GM21825 (cell line): ENCODE measurements at regions not wholly inside any gene's neighbourhood (a gene's known extent, or its start where the extent isn't known, plus 50 kb on each side); places are given as distances from the start of the nearest gene placed in this dataset.
"Not testable (repeated sequence)": the region's sequence is repeated elsewhere in the genome, so short reads cannot be mapped to it uniquely, and the experiment has no call there.

ENCODE experiments used
- ATAC-seq: cut with Tn5 transposase; IDR thresholded peaks from one replicate; pipeline ENCODE4 v1.9.1; 2021; ENCODE audit warnings: mild to moderate bottlenecking, moderate library complexity; ENCODE audit not compliant: unreplicated experiment

GRCh38 chr9:124124729-124125650 lies 113.4 kb downstream of the LHX2 start:
- ATAC-seq: no peak

GRCh38 chr9:124125651-124125977 lies 114.0 kb downstream of the LHX2 start:
- no peak for ATAC-seq

GRCh38 chr9:124126648-124127646 lies 115.4 kb downstream of the LHX2 start:
- no peak for ATAC-seq

GRCh38 chr9:124128568-124129166 lies 117.1 kb downstream of the LHX2 start:
- ATAC-seq: no peak

- ATAC-seq: no peak
These were observed 118.9 kb downstream of the LHX2 start for GRCh38 chr9:124130277-124131075.

- not testable (repeated sequence) for ATAC-seq
These were observed 120.0 kb downstream of the LHX2 start for GRCh38 chr9:124131518-124131917.

GRCh38 chr9:124132671-124133147 lies 121.1 kb downstream of the LHX2 start:
- no peak for ATAC-seq

GRCh38 chr9:124133727-124134126 lies 122.2 kb downstream of the LHX2 start:
- ATAC-seq: no peak

GRCh38 chr9:124134526-124134925 lies 123.0 kb downstream of the LHX2 start:
- no peak for ATAC-seq

GRCh38 chr9:124135813-124136365 lies 121.9 kb upstream of the NEK6 start:
- no peak for ATAC-seq

GRCh38 chr9:124137009-124137943 lies 120.5 kb upstream of the NEK6 start:
- peak; percentile 77 for ATAC-seq

GRCh38 chr9:124137944-124138335 lies 119.8 kb upstream of the NEK6 start:
- peak; percentile 6 for ATAC-seq

GRCh38 chr9:124139001-124139400 lies 118.7 kb upstream of the NEK6 start:
- ATAC-seq: no peak

- ATAC-seq: no peak
These were observed 116.7 kb upstream of the NEK6 start for GRCh38 chr9:124140941-124141568.

- not testable (repeated sequence) for ATAC-seq
These were observed 113.1 kb upstream of the NEK6 start for GRCh38 chr9:124144561-124145123.

GRCh38 chr9:124146031-124146561 lies 111.7 kb upstream of the NEK6 start:
- ATAC-seq: no peak

GRCh38 chr9:124149992-124150391 lies 107.8 kb upstream of the NEK6 start:
- ATAC-seq: no peak

GRCh38 chr9:124163760-124164255 lies 93.9 kb upstream of the NEK6 start:
- ATAC-seq: no peak
